ENCODE measurements at regions not wholly inside any gene's neighbourhood (a gene's known extent, or its start where the extent isn't known, plus 50 kb on each side); places are given as distances from the start of the nearest gene placed in this dataset.

DNA sequence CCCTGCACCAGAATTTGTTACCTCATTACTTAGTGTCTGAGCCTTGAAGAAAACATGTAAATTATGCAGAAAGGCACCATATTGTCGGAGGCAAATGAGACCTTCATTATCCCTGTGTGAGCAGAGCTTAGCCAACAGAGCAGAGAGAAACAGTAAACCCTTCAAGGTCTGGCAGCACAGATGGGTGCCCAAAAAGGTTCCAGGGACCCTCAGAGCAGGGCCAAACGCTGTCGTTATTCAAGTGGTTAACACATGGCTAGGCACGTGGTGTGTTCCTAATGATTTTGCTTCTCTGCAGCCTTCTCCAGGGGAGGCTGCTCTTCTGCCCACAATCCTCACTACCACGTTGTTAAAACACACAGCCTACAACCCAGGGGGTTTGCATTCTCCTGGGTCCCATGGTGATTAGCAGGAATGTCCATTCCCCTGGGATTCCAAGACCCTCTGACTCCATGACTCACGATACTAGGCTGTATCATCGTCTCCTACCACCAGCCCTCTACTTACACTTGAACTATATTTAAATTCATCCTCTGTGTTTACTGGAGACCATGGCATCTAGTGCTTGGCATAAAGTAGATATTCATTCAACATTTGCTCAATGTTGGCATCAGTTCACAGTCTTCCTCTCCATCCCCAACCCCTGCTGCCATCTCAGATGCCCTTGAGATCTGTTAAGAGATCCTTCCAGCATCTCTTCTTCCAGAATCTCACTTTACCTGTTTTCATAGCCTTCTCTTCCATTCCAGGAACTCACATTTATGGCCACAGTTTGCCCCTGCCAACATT lies 174.5 kb upstream of the RAD23B start:
- H3K9me3 ChIP-seq = no peaks in the 10 kb centered on the region
- no peak overlapping the region for H3K4me3 ChIP-seq
- H3K27me3 ChIP-seq = no peaks in the 10 kb centered on the region
- H3K4me1 ChIP-seq = no peaks in the 10 kb centered on the region
- no peak for TF ChIP-seq CTCF (IDR thresholded peaks at IDR 0.05)
- no peak for DNase-seq (ENCODE audit: low spot score)
- no peaks in the 10 kb centered on the region for H3K36me3 ChIP-seq
- no peak overlapping the region for H3K27ac ChIP-seq

DNA sequence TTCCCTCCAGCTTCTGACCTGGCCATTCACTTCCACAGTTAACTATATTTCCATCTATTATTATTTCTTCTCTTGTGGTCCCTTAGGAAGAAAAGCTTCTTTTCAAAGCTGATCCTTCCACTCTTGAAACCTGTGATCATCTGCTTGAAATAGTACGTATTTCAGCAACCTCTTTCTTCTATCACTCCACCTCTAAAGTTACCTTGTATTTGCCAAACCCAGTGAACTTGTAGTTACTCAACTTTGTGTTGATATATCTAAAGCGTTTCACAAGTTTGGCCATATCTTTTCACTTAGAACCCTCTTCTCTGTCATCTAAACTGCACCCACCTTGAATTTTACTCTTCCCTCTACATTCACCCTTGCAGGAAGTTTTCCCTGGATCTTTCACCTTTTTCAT lies 173.8 kb upstream of the RAD23B start:
- Histone ChIP-seq H3K36me3 (no peaks in the 10 kb centered on the region), H3K4me1 (no peaks in the 10 kb centered on the region), H3K27ac (no peak overlapping the region), H3K4me3 (no peak overlapping the region), H3K9me3 (no peaks in the 10 kb centered on the region), H3K27me3 (no peaks in the 10 kb centered on the region)
- no peak for DNase-seq (ENCODE audit: low spot score)
- TF ChIP-seq CTCF (IDR thresholded peaks at IDR 0.05) = no peak

DNA sequence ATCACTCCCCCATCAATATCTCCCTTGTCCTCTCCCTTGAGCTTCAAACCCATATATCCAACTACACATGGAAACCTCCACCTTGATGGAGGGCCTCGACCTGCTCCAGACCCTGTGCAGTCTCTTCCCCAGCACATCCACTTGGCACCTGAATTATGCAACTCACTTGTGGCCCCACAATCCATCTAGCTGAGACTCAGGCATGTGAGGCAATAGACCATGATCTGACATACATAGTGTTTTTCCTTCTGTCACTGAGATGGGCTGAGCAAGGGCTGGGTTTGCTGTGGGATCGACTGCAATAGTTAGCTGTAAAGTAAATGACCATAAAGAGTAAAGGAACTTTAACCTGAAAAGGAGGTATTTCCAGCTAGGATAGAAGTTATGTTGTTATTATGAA lies 172.9 kb upstream of the RAD23B start:
- Histone ChIP-seq H3K27ac (no peak overlapping the region), H3K36me3 (no peaks in the 10 kb centered on the region), H3K9me3 (no peaks in the 10 kb centered on the region), H3K4me1 (no peaks in the 10 kb centered on the region), H3K4me3 (no peak overlapping the region), H3K27me3 (no peaks in the 10 kb centered on the region)
- no peak for TF ChIP-seq CTCF (IDR thresholded peaks at IDR 0.05)
- DNase-seq (ENCODE audit: low spot score) = no peak

GRCh38 chr9:107112707-107113243 lies 170.3 kb upstream of the RAD23B start:
- H3K36me3 ChIP-seq = no peaks in the 10 kb centered on the region
- no peak for TF ChIP-seq CTCF (IDR thresholded peaks at IDR 0.05)
- no peak for DNase-seq (ENCODE audit: low spot score)
- no peaks in the 10 kb centered on the region for H3K4me1 ChIP-seq
- no peaks in the 10 kb centered on the region for H3K27me3 ChIP-seq
- no peaks in the 10 kb centered on the region for H3K9me3 ChIP-seq
- H3K4me3 ChIP-seq = no peak overlapping the region
- no peak overlapping the region for H3K27ac ChIP-seq

- Histone ChIP-seq H3K27me3 (no peaks in the 10 kb centered on the region), H3K36me3 (no peaks in the 10 kb centered on the region), H3K27ac (no peak overlapping the region), H3K4me1 (no peaks in the 10 kb centered on the region), H3K4me3 (no peak overlapping the region), H3K9me3 (no peaks in the 10 kb centered on the region)
- TF ChIP-seq CTCF (IDR thresholded peaks at IDR 0.05) = no peak
- DNase-seq (ENCODE audit: low spot score) = no peak
These were observed 164.0 kb upstream of the RAD23B start for GRCh38 chr9:107118863-107119624.

All from right atrium auricular region (tissue), 2 donors.